ENCODE measurements at regions not wholly inside any gene's neighbourhood (a gene's known extent, or its start where the extent isn't known, plus 50 kb on each side); places are given as distances from the start of the nearest gene placed in this dataset.
"Not testable (repeated sequence)": the region's sequence is repeated elsewhere in the genome, so short reads cannot be mapped to it uniquely, and the experiment has no call there.

- DNase-seq (ENCODE audit: low read depth in 2 of 2): not testable (repeated sequence)
These were observed 830.5 kb upstream of the ANO3 start for GRCh38 chr11:25501426-25501825.

GRCh38 chr11:25515576-25515975 is 816.4 kb upstream of the ANO3 start:
- DNase-seq (ENCODE audit: low read depth in 2 of 2): no peak

- no peak for DNase-seq (ENCODE audit: low read depth in 2 of 2)
These were observed 811.5 kb upstream of the ANO3 start for GRCh38 chr11:25520459-25520858.

- DNase-seq (ENCODE audit: low read depth in 2 of 2): no peak
These were observed 804.1 kb upstream of the ANO3 start for GRCh38 chr11:25527841-25528240.

- DNase-seq (ENCODE audit: low read depth in 2 of 2): no peak
These were observed 802.4 kb upstream of the ANO3 start for GRCh38 chr11:25529572-25529971.

- no peak for DNase-seq (ENCODE audit: low read depth in 2 of 2)
These were observed 796.3 kb upstream of the ANO3 start for GRCh38 chr11:25535467-25536272.

GRCh38 chr11:25536289-25536688 is 795.6 kb upstream of the ANO3 start:
- DNase-seq (ENCODE audit: low read depth in 2 of 2): no peak

- no peak for DNase-seq (ENCODE audit: low read depth in 2 of 2)
These were observed 794.5 kb upstream of the ANO3 start for GRCh38 chr11:25537393-25537792.

GRCh38 chr11:25547292-25547691 is 784.6 kb upstream of the ANO3 start:
- DNase-seq (ENCODE audit: low read depth in 2 of 2): no peak

- DNase-seq (ENCODE audit: low read depth in 2 of 2): no peak
These were observed 769.5 kb upstream of the ANO3 start for GRCh38 chr11:25562417-25562816.

GRCh38 chr11:25565846-25566245 is 766.1 kb upstream of the ANO3 start:
- DNase-seq (ENCODE audit: low read depth in 2 of 2): no peak

GRCh38 chr11:25566298-25567200 is 765.4 kb upstream of the ANO3 start:
- DNase-seq (ENCODE audit: low read depth in 2 of 2): no peak

GRCh38 chr11:25576320-25576719 is 755.6 kb upstream of the ANO3 start:
- DNase-seq (ENCODE audit: low read depth in 2 of 2): no peak

- not testable (repeated sequence) for DNase-seq (ENCODE audit: low read depth in 2 of 2)
These were observed 752.4 kb upstream of the ANO3 start for GRCh38 chr11:25579554-25579953.

- DNase-seq (ENCODE audit: low read depth in 2 of 2): no peak
These were observed 748.3 kb upstream of the ANO3 start for GRCh38 chr11:25583596-25583995.

GRCh38 chr11:25587496-25587895 is 744.4 kb upstream of the ANO3 start:
- DNase-seq (ENCODE audit: low read depth in 2 of 2): no peak

- DNase-seq (ENCODE audit: low read depth in 2 of 2): no peak
These were observed 738.7 kb upstream of the ANO3 start for GRCh38 chr11:25593221-25593620.

GRCh38 chr11:25596701-25597100 is 735.2 kb upstream of the ANO3 start:
- DNase-seq (ENCODE audit: low read depth in 2 of 2): no peak

- no peak for DNase-seq (ENCODE audit: low read depth in 2 of 2)
These were observed 734.2 kb upstream of the ANO3 start for GRCh38 chr11:25597696-25598095.

GRCh38 chr11:25602149-25602548 is 729.8 kb upstream of the ANO3 start:
- DNase-seq (ENCODE audit: low read depth in 2 of 2): no peak

- DNase-seq (ENCODE audit: low read depth in 2 of 2): no peak
These were observed 729.0 kb upstream of the ANO3 start for GRCh38 chr11:25602959-25603358.

GRCh38 chr11:25612806-25613205 is 719.1 kb upstream of the ANO3 start:
- no peak for DNase-seq (ENCODE audit: low read depth in 2 of 2)

GRCh38 chr11:25613451-25613850 is 718.5 kb upstream of the ANO3 start:
- no peak for DNase-seq (ENCODE audit: low read depth in 2 of 2)

Data from stimulated activated CD8-positive, alpha-beta memory T cell treated with anti-CD3 and anti-CD28 coated beads, Interleukin-7, amount 100 ng/mL, for 4 hours (primary cell).